Heart left ventricle (tissue), 13 donors: ENCODE measurements at regions not wholly inside any gene's neighbourhood (a gene's known extent, or its start where the extent isn't known, plus 50 kb on each side); places are given as distances from the start of the nearest gene placed in this dataset.

Experiments
- POLR2A ChIP-seq, 2 donors: fragments of 450-650 bp; IDR thresholded peaks; one replicate each; pipeline ENCODE4 v1.6.1; 2017; ENCODE audit warnings: antibody characterized with exemption in 2 of 2, mild to moderate bottlenecking in 2 of 2, moderate library complexity in 2 of 2
- TF ChIP-seq, protein P1 (sequence below), 12 donors: fragments of 200-600 bp; sonication (generic) in 4 of 12; IDR thresholded peaks; one replicate each; pipeline versions ENCODE4 v1.5.0 to v1.8.0; 2018 to 2022; ENCODE audit warnings: antibody characterized with exemption in 12 of 12, mild to moderate bottlenecking in 5 of 12
- donor health status: ischemic (EF 13 %, LVEDD 7.1; RV severe dilation, severe dysfunction).
- donor health status: DM: no; HTN: yes; CAD: no.
- donor health status: DM: no; HTN: no; CAD: no.
- donor health status: ischemic (EF 25% LVEDD 6.9; RV normal size, moderate dysfunction).
- donor health status: ischemic (EF 25% LVEDD 5.7; RV mildly dilated, moderate dysfunction).
- donor health status: ischemic (EF 35%, LVEDD 5.7; RV mildly dilated, moderate dysfunction).
- donor health status: nonischemic (EF 11% LVEDD 7.7; RV severe dilation, severe dysfunction).
- donor health status: DM: yes; HTN: yes; CAD: no.
- donor health status: PGD.
- donor health status: ischemic (EF 29% LVEDD 5.4; RV normal size, mild dysfunction).
- donor health status: nonischemic (EF 23%, LVEDD 6.1; RV moderate dilation, normal function).

- no peak for TF ChIP-seq POLR2A (IDR thresholded peaks at IDR 0.05)
- TF ChIP-seq, protein P1, sequence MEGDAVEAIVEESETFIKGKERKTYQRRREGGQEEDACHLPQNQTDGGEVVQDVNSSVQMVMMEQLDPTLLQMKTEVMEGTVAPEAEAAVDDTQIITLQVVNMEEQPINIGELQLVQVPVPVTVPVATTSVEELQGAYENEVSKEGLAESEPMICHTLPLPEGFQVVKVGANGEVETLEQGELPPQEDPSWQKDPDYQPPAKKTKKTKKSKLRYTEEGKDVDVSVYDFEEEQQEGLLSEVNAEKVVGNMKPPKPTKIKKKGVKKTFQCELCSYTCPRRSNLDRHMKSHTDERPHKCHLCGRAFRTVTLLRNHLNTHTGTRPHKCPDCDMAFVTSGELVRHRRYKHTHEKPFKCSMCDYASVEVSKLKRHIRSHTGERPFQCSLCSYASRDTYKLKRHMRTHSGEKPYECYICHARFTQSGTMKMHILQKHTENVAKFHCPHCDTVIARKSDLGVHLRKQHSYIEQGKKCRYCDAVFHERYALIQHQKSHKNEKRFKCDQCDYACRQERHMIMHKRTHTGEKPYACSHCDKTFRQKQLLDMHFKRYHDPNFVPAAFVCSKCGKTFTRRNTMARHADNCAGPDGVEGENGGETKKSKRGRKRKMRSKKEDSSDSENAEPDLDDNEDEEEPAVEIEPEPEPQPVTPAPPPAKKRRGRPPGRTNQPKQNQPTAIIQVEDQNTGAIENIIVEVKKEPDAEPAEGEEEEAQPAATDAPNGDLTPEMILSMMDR (IDR thresholded peaks at IDR 0.05) = no peak
These were observed 154.9 kb downstream of the PJA1 start for GRCh38 chrX:69010339-69010738.
